HepG2 (cell line): ENCODE measurements at regions not wholly inside any gene's neighbourhood (a gene's known extent, or its start where the extent isn't known, plus 50 kb on each side); places are given as distances from the start of the nearest gene placed in this dataset.

Source experiments
- ATAC-seq: fragments of 200-7000 bp; cut with Tn5 transposase; 3 replicates; pipeline ENCODE4 v1.9.1; 2020; ENCODE audit warnings: mild to moderate bottlenecking, moderate library complexity
- BruUV-seq: library from RNA; stranded (reverse); fragments of 400-500 nt; replicated peaks from 2 replicates; lab custom pipeline; 2021; lab: Mats Ljungman, UMichigan
- CTCF ChIA-PET: fragments of 300-600 bp; formaldehyde crosslinking; extraction: SDS; loops from one replicate; lab custom pipeline; 2021; ENCODE audit warnings: low total read pairs, inconsistent platforms, low intra/inter-chr PET ratio; lab: Yijun Ruan, JAX
- POLR2A ChIA-PET: fragments of 350-600 bp; sonication (Branson Sonifier 250); formaldehyde crosslinking; loops from one replicate; lab custom pipeline; 2020; ENCODE audit warnings: antibody characterized with exemption, inconsistent platforms; lab: Yijun Ruan, JAX
- DNase-seq: peaks from one replicate; pipeline ENCODE4 v3.0.0-alpha.2; 2015; ENCODE audit warnings: low spot score
- FAIRE-seq: peaks from 3 replicates; lab custom pipeline; 2011; peaks lifted over from hg19 to GRCh38; lab: Jason Lieb, UNC
- H2AFZ ChIP-seq: one replicate; pipeline ENCODE4 v1.6.1; 2011; ENCODE audit warnings: low read length, inconsistent platforms
- H3K27ac ChIP-seq: fragments of 300-600 bp; 3 replicates; pipeline ENCODE4 v1.8.0; 2011; ENCODE audit warnings: mixed run types, mild to moderate bottlenecking, mixed read lengths, low read length, inconsistent platforms; ENCODE audit not compliant: insufficient read depth; ENCODE audit errors: extremely low read length
- H3K27me3 ChIP-seq, 2 experiments: fragments of 200-600 bp in 1 of 2; 2 replicates in 1 of 2; 3 replicates in 1 of 2; pipeline versions ENCODE4 v1.6.0 to v1.8.0; 2011; ENCODE audit warnings: low read length in 2 of 2, mild to moderate bottlenecking in 2 of 2, moderate library complexity in 2 of 2, inconsistent platforms in 1 of 2; ENCODE audit not compliant: insufficient read depth in 2 of 2, control insufficient read depth in 1 of 2
- H3K36me3 ChIP-seq, 2 experiments: fragments of 200-600 bp in 1 of 2; replicated peaks in 1 of 2; 2 replicates in 1 of 2; 3 replicates in 1 of 2; pipeline versions ENCODE4 v1.5.1 to v1.8.0; 2011; ENCODE audit warnings: low read length in 2 of 2, inconsistent platforms in 1 of 2; ENCODE audit not compliant: insufficient read depth in 2 of 2, control insufficient read depth in 1 of 2
- H3K4me1 ChIP-seq: 2 replicates; pipeline ENCODE4 v1.5.1; 2012; ENCODE audit warnings: low read length, inconsistent platforms; ENCODE audit not compliant: insufficient read depth
- H3K4me2 ChIP-seq: 2 replicates; pipeline ENCODE4 v1.6.0; 2011; ENCODE audit warnings: low read depth, low read length, inconsistent platforms
- H3K4me3 ChIP-seq, 3 experiments: fragments of 200-600 bp in 1 of 3; sonication (generic), shearing (Covaris generic) in 1 of 3; replicated peaks in 1 of 3; 2 replicates each; pipeline ENCODE4 v1.5.1; 2011 to 2016; ENCODE audit warnings: low read length in 3 of 3, inconsistent platforms in 2 of 3, low read depth in 2 of 3, mild to moderate bottlenecking in 2 of 3, control low read depth in 1 of 3, mixed read lengths in 1 of 3; ENCODE audit not compliant: insufficient read depth in 1 of 3
- H3K79me2 ChIP-seq: one replicate; pipeline ENCODE4 v1.6.1; 2011; ENCODE audit warnings: low read length, inconsistent platforms; ENCODE audit not compliant: insufficient read depth
- H3K9ac ChIP-seq: 2 replicates; pipeline ENCODE4 v1.6.0; 2011; ENCODE audit warnings: mild to moderate bottlenecking, low read depth, low read length, inconsistent platforms; ENCODE audit not compliant: insufficient read depth
- H3K9me3 ChIP-seq: 2 replicates; pipeline ENCODE4 v1.5.1; 2012; ENCODE audit warnings: mild to moderate bottlenecking, low read length
- H4K20me1 ChIP-seq: 2 replicates; pipeline ENCODE4 v1.6.0; 2011; ENCODE audit warnings: inconsistent platforms, mild to moderate bottlenecking, low read length, moderate library complexity; ENCODE audit not compliant: insufficient read depth
- ATF6 ChIP-seq: sonication (generic); formaldehyde crosslinking; conservative IDR thresholded peaks from 2 replicates; pipeline ENCODE4 v1.4.0; 2020; ENCODE audit warnings: missing genetic modification reagents
- FOXK1 ChIP-seq: sonication (generic); formaldehyde crosslinking; IDR thresholded peaks from 2 replicates; pipeline ENCODE4 v1.4.0; 2020; ENCODE audit warnings: low read depth, missing genetic modification reagents, borderline replicate concordance
- HOXA7 ChIP-seq: sonication (generic); formaldehyde crosslinking; IDR thresholded peaks from 2 replicates; pipeline ENCODE4 v1.8.1; 2022; ENCODE audit warnings: mild to moderate bottlenecking, missing genetic modification reagents, moderate library complexity
- KDM5A ChIP-seq: fragments of 200-600 bp; sonication (generic); IDR thresholded peaks from 2 replicates; pipeline ENCODE4 v1.7.0; 2018; ENCODE audit warnings: antibody characterized with exemption, mild to moderate bottlenecking, low read length, borderline replicate concordance
- MATR3 ChIP-seq: sonication (generic); formaldehyde crosslinking; IDR thresholded peaks from 2 replicates; pipeline ENCODE4 v1.4.0; 2020; ENCODE audit warnings: missing genetic modification reagents
- MED1 ChIP-seq: sonication (generic); formaldehyde crosslinking; IDR thresholded peaks from 2 replicates; pipeline ENCODE4 v1.4.0; 2020; ENCODE audit warnings: missing genetic modification reagents
- PLRG1 ChIP-seq: fragments of 450-650 bp; conservative IDR thresholded peaks from 2 replicates; pipeline ENCODE4 v1.6.1; 2016
- RAD21 ChIP-seq: fragments of 450-650 bp; formaldehyde crosslinking; IDR thresholded peaks from 2 replicates; pipeline ENCODE4 v1.5.0; 2020; ENCODE audit warnings: mild to moderate bottlenecking
- RNF2 ChIP-seq: fragments of 450-650 bp; conservative IDR thresholded peaks from 2 replicates; pipeline ENCODE4 v1.6.1; 2016; ENCODE audit warnings: low read depth
- U2AF2 ChIP-seq: fragments of 200-400 bp; formaldehyde crosslinking; IDR thresholded peaks from 2 replicates; pipeline ENCODE4 v1.6.1; 2017; ENCODE audit warnings: low read depth, mild to moderate bottlenecking, low read length
- XBP1 ChIP-seq: sonication (generic); formaldehyde crosslinking; IDR thresholded peaks from 2 replicates; pipeline ENCODE4 v1.5.0; 2020; ENCODE audit warnings: missing genetic modification reagents
- ZNF138 ChIP-seq: sonication (generic); formaldehyde crosslinking; IDR thresholded peaks from 2 replicates; pipeline ENCODE4 v1.5.0; 2020; ENCODE audit warnings: mild to moderate bottlenecking, low read depth, missing genetic modification reagents
- ZNF512 ChIP-seq: sonication (generic); formaldehyde crosslinking; IDR thresholded peaks from 2 replicates; pipeline ENCODE4 v1.4.0; 2020; ENCODE audit warnings: mild to moderate bottlenecking, missing genetic modification reagents
- ZNF747 ChIP-seq: sonication (generic); formaldehyde crosslinking; IDR thresholded peaks from 2 replicates; pipeline ENCODE4 v1.8.1; 2023; ENCODE audit warnings: missing genetic modification reagents, mild to moderate bottlenecking, borderline replicate concordance
- ZNF788 ChIP-seq: sonication (generic); formaldehyde crosslinking; IDR thresholded peaks from 2 replicates; pipeline ENCODE4 v1.5.0; 2020; ENCODE audit warnings: mild to moderate bottlenecking, missing genetic modification reagents, borderline replicate concordance
- WGBS: methylation state at CpG from one replicate; pipeline ENCODE4 v1.1.6; 2017; ENCODE audit warnings: low lambda C conversion rate; 5-methylcytosine and 5-hydroxymethylcytosine counted together
- in situ Hi-C: cut with HindIII; loops from 2 replicates; pipeline ENCODE4 v1.10.0; 2017; ENCODE audit warnings: low pct_unique_long_range_greater_than_20kb; ENCODE audit not compliant: extremely low pct_ligation_motif_present
- intact Hi-C: fragments of 100-400 bp; cut with micrococcal nuclease; formaldehyde crosslinking; loops from one replicate; pipeline ENCODE4 v1.10.0; 2022; ENCODE audit not compliant: unreplicated experiment
- TF ChIP-seq, protein P1 (sequence below), 2 experiments: sonication (generic) in 1 of 2; formaldehyde crosslinking in 1 of 2; IDR thresholded peaks; 2 replicates each; pipeline versions ENCODE4 v1.5.1 to v1.6.1; 2011 to 2020; ENCODE audit warnings: borderline replicate concordance in 1 of 2, low read depth in 1 of 2, low read length in 1 of 2, mild to moderate bottlenecking in 1 of 2, missing genetic modification reagents in 1 of 2, moderate library complexity in 1 of 2
- TF ChIP-seq, protein P2 (sequence below): sonication (generic); formaldehyde crosslinking; IDR thresholded peaks from 2 replicates; pipeline ENCODE4 v1.5.0; 2020; ENCODE audit warnings: mild to moderate bottlenecking, missing genetic modification reagents

- FAIRE-seq (no peak), DNase-seq (no peak), ATAC-seq (no peak)
- no peaks in the 10 kb centered on the region for H3K9me3 ChIP-seq
- no peak overlapping the region for H2AFZ ChIP-seq
- no peaks in the 10 kb centered on the region for H3K27me3 ChIP-seq
- no peaks in the 10 kb centered on the region for H3K4me1 ChIP-seq
- no peaks in the 10 kb centered on the region for H3K36me3 ChIP-seq
- intact Hi-C loops, result no loop called here
- H4K20me1 ChIP-seq, result no peaks in the 10 kb centered on the region
- TF ChIP-seq RAD21, result no peak
- no peak for TF ChIP-seq MED1 (CRISPR knock-in tag)
- no peak for TF ChIP-seq RNF2
- TF ChIP-seq ATF6, result no peak
- TF ChIP-seq, protein P1, sequence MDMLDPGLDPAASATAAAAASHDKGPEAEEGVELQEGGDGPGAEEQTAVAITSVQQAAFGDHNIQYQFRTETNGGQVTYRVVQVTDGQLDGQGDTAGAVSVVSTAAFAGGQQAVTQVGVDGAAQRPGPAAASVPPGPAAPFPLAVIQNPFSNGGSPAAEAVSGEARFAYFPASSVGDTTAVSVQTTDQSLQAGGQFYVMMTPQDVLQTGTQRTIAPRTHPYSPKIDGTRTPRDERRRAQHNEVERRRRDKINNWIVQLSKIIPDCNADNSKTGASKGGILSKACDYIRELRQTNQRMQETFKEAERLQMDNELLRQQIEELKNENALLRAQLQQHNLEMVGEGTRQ (IDR thresholded peaks at IDR 0.05; ENCODE audit: low read depth, low read length), result no peak
- TF ChIP-seq, protein P1 (CRISPR knock-in tag; IDR thresholded peaks at IDR 0.05; ENCODE audit: borderline replicate concordance), result no peak
- no peak for TF ChIP-seq ZNF512
- TF ChIP-seq MATR3 (CRISPR knock-in tag), result no peak
- no peak for TF ChIP-seq PLRG1
- TF ChIP-seq ZNF747 (CRISPR knock-in tag), result no peak
- TF ChIP-seq KDM5A, result no peak
- no peak for TF ChIP-seq XBP1 (CRISPR knock-in tag)
- TF ChIP-seq FOXK1 (CRISPR knock-in tag), result no peak
- TF ChIP-seq, protein P2, sequence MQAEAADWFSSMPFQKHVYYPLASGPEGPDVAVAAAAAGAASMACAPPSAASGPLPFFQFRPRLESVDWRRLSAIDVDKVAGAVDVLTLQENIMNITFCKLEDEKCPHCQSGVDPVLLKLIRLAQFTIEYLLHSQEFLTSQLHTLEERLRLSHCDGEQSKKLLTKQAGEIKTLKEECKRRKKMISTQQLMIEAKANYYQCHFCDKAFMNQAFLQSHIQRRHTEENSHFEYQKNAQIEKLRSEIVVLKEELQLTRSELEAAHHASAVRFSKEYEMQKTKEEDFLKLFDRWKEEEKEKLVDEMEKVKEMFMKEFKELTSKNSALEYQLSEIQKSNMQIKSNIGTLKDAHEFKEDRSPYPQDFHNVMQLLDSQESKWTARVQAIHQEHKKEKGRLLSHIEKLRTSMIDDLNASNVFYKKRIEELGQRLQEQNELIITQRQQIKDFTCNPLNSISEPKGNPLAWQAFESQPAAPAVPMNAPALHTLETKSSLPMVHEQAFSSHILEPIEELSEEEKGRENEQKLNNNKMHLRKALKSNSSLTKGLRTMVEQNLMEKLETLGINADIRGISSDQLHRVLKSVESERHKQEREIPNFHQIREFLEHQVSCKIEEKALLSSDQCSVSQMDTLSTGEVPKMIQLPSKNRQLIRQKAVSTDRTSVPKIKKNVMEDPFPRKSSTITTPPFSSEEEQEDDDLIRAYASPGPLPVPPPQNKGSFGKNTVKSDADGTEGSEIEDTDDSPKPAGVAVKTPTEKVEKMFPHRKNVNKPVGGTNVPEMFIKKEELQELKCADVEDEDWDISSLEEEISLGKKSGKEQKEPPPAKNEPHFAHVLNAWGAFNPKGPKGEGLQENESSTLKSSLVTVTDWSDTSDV (CRISPR knock-in tag), result no peak
- TF ChIP-seq ZNF138, result no peak
- TF ChIP-seq HOXA7 (CRISPR knock-in tag), result no peak
- TF ChIP-seq U2AF2, result no peak
- no peak for TF ChIP-seq ZNF788
- TF ChIP-seq, all 625 proteins: peak for 0
- ChIA-PET CTCF (no interaction called here), POLR2A (no interaction called here)
- 12% methylated on average over 5 of the region's 5 CpGs for WGBS
- H3K9ac ChIP-seq, result no peak overlapping the region
- in situ Hi-C loops, result no loop called here
- no TSS peak for BruUV-seq
- H3K27ac ChIP-seq, result no peak overlapping the region
- no peaks in the 10 kb centered on the region for H3K79me2 ChIP-seq
- no peak overlapping the region for H3K4me2 ChIP-seq
- no peak overlapping the region for H3K4me3 ChIP-seq
Observed at GRCh38 chr11:97263183-97263858, 873.5 kb downstream of the JRKL start.
